ENCODE measurements at regions not wholly inside any gene's neighbourhood (a gene's known extent, or its start where the extent isn't known, plus 50 kb on each side); places are given as distances from the start of the nearest gene placed in this dataset.
"Not testable (repeated sequence)": the region's sequence is repeated elsewhere in the genome, so short reads cannot be mapped to it uniquely, and the experiment has no call there.

DNA sequence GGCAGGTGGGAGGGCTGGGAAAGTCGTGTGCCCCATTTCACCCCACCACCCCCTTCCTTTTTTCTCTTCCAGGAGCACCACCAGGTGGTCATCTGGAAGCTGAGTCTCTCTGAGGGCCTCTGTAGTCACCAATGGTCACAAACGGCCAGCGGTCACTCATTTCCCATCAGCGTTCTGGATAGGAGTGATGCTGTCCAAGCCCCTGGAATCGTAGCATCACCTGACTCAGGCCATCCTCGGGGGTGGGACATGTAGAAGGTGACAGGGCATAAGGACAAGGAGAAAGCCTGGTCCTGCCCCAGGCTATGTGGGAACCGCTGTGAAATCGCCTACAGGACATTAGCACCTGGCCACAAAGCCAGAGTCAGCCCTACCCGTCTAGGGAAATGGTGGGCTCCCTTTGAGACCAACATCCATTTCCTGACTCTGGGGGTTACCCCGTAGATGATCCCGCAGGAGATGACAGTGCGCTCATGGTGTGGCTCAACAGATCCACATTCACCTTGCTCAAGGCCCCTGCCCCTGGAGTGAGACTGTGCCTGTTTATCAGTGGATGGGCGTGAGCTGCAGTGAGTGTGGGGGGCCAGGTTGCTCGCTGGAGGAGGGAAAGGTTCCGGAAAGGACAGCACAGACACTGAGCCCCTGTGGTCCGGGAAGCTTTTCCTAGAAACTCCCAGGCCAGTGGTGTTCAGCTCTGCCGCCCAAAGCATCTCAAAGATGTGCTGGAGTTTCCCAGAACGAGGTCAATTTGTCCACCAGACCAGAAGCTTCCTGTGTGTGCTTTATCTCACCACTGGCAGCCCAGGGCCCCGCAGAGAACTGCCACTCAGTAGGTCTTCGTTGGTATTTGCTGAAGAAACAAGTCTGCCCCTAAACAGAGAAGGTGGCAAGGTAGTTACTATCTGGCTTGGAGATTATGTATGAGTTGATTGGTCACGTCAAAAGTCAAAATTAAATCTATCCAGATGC is 61.1 kb upstream of the UNC5A start:
- DNase-seq (ENCODE audit: low spot score) (no peak), ATAC-seq (ENCODE audit: low FRiP score) (no peak)

DNA sequence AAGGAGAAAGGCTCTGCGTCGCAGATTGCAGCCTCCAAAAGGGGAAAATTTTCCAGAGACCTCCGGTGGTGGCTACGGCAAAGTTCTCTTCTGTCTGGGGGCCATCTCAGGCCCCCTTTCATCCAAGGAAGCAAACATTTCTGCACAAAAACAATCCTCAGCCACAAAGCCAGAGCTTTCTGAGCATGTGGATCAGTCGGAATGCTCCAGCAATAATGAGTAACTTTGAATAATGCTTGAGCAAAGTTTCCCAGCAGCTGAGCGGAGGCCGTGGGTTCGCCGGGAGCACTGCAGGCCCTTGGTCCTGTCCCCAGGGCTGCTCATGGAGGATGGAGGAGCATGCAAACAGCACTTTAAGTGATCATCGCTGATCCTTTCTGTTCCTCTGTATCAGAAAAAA is 60.2 kb upstream of the UNC5A start:
- DNase-seq (ENCODE audit: low spot score) (no peak), ATAC-seq (ENCODE audit: low FRiP score) (no peak)
- TF ChIP-seq, protein P1, sequence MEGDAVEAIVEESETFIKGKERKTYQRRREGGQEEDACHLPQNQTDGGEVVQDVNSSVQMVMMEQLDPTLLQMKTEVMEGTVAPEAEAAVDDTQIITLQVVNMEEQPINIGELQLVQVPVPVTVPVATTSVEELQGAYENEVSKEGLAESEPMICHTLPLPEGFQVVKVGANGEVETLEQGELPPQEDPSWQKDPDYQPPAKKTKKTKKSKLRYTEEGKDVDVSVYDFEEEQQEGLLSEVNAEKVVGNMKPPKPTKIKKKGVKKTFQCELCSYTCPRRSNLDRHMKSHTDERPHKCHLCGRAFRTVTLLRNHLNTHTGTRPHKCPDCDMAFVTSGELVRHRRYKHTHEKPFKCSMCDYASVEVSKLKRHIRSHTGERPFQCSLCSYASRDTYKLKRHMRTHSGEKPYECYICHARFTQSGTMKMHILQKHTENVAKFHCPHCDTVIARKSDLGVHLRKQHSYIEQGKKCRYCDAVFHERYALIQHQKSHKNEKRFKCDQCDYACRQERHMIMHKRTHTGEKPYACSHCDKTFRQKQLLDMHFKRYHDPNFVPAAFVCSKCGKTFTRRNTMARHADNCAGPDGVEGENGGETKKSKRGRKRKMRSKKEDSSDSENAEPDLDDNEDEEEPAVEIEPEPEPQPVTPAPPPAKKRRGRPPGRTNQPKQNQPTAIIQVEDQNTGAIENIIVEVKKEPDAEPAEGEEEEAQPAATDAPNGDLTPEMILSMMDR (IDR thresholded peaks at IDR 0.05) = no peak

More for the DNA sequence above, 61.1 kb upstream of the UNC5A start:
- TF ChIP-seq, protein P1 (IDR thresholded peaks at IDR 0.05) = no peak

DNA sequence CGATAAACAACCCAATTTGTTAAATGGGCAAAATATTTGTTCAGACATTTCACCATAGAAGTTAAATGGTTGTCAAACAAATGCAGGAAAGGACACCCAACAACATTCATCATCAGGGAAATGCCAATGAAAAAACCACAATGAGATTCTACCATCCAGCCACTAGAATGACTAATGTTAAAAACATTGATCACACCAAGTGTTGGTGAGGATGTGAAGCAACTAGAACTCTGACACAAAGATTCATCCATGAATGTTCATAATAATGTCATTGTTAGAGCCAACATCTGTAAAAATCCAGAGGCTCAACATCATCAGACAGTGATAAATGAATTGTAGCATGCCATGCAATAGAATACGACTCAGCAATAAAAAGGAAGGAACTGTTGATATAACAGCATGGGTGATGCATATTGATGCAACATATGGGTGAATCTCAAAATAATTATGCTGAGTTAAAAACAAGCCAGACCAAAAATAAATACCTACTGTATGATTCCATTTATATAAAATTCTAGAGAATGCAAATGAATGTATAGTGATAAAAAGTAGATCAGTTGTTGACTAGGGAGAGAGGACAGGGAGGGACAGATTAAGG is 55.9 kb upstream of the UNC5A start:
- TF ChIP-seq, protein P1 (IDR thresholded peaks at IDR 0.05) = no peak
- ATAC-seq (ENCODE audit: low FRiP score) (no peak), DNase-seq (ENCODE audit: low spot score) (no peak)

DNA sequence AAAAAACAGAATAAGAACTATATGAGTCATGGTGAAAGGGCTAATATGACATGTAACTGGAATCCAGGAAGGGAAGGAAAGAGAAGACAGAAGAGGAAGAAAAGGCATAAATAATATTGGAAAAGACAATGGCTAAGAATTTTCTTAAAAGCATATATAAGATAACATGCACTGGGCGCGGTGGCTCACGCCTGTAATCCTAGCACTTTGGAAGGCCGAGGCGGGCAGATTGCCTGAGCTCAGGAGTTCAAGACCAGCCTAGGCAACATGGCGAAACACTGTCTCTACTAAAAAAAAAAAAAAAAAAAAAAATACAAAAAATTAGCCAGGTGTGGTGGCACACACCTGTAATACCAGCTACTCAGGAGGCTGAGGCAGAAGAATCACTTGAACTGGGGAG is 54.8 kb upstream of the UNC5A start:
- ATAC-seq (ENCODE audit: low FRiP score) = not testable (repeated sequence)

DNA sequence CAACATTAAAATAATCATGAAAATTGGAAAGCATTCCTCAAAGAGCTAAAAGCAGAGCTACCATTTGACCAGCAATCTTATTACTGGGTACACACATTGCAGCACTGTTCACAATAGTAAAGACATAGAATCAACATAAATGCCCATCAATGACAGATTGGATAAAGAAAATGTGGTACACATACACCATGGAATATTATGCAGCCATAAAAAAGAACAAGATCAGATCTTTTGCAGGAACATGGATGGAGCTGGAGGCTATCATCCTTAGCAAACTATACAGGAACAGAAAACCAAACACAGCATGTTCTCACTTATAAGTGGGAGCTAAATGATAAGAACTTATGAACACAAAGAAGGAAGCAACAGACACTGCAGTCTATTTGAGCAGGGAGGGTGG is 52.8 kb upstream of the UNC5A start:
- ATAC-seq (ENCODE audit: low FRiP score) = not testable (repeated sequence)

More for the DNA sequence above, 54.8 kb upstream of the UNC5A start:
- DNase-seq (ENCODE audit: low spot score) = not testable (repeated sequence)

More for the DNA sequence above, 52.8 kb upstream of the UNC5A start:
- DNase-seq (ENCODE audit: low spot score) = not testable (repeated sequence)
